ENCODE measurements at regions not wholly inside any gene's neighbourhood (a gene's known extent, or its start where the extent isn't known, plus 50 kb on each side); places are given as distances from the start of the nearest gene placed in this dataset.

DNA sequence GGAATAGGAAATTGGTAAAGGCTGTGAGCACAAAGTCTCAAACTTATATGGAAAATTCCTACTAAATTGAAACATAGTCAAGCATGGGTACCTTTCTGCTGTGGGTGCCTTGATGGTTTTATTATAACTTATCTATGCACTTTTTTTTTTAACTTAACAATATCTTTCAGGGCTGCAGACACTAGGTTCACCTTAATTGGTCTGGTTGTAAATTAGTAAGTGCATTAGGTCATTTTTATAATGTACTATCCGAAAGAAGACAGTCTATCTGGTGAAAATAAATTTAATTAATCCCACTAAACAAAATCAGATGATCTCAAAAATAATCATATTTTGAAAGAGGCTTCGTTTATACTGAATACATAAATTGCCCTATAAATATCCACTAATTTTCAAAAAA lies 446.8 kb upstream of the DCN start:
- TF ChIP-seq, protein P1, sequence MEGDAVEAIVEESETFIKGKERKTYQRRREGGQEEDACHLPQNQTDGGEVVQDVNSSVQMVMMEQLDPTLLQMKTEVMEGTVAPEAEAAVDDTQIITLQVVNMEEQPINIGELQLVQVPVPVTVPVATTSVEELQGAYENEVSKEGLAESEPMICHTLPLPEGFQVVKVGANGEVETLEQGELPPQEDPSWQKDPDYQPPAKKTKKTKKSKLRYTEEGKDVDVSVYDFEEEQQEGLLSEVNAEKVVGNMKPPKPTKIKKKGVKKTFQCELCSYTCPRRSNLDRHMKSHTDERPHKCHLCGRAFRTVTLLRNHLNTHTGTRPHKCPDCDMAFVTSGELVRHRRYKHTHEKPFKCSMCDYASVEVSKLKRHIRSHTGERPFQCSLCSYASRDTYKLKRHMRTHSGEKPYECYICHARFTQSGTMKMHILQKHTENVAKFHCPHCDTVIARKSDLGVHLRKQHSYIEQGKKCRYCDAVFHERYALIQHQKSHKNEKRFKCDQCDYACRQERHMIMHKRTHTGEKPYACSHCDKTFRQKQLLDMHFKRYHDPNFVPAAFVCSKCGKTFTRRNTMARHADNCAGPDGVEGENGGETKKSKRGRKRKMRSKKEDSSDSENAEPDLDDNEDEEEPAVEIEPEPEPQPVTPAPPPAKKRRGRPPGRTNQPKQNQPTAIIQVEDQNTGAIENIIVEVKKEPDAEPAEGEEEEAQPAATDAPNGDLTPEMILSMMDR (IDR thresholded peaks at IDR 0.05): no peak
- TF ChIP-seq POLR2A (IDR thresholded peaks at IDR 0.05): no peak
- no peak for TF ChIP-seq EP300 (IDR thresholded peaks at IDR 0.05; ENCODE audit: low read depth)
- TF ChIP-seq POLR2AphosphoS5 (IDR thresholded peaks at IDR 0.05): no peak
- in situ Hi-C loops (cut with MboI; ENCODE audit: low pct_ligation_motif_present in 1 of 4, low pct_unique_long_range_greater_than_20kb in 1 of 4, low sequenced_read_pairs in 3 of 4) (no loop called here), intact Hi-C loops (cut with DNase I; ENCODE audit: low total_unique reads) (no loop called here)
- no peak for DNase-seq
- no peaks in the 10 kb centered on the region for H3K27me3 ChIP-seq
- no peak overlapping the region for H3K27ac ChIP-seq
- H3K36me3 ChIP-seq: no peaks in the 10 kb centered on the region
- no peaks in the 10 kb centered on the region for H3K4me1 ChIP-seq
- H3K4me3 ChIP-seq: no peak overlapping the region
- H3K9me3 ChIP-seq: no peaks in the 10 kb centered on the region
- WGBS, 2 donors (ENCODE audit: low coverage in 1 of 2): 80 to 87% methylated on average over 2 of the region's 2 CpGs

DNA sequence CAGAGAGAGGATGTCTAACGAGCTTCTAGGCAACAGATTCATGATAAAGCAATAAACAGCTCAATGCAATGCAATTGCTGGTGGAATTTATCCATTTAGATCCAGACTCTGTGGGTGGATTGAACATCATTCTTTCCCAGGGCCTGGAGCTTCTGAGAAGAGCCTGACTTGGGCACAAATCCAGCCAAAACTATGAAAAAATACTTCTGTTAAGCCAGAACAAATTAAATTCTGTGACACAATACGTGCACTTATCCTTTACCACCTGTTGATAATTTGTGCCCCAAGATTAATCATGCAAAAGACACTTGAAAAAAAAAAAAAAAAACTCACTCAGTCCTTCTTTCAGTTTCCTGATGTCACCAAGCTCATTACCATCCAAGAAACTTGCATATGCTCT lies 446.0 kb upstream of the DCN start:
- DNase-seq: no peak
- H3K27me3 ChIP-seq: no peaks in the 10 kb centered on the region
- H3K4me1 ChIP-seq: no peaks in the 10 kb centered on the region
- no peak overlapping the region for H3K27ac ChIP-seq
- H3K36me3 ChIP-seq: no peaks in the 10 kb centered on the region
- no peak for TF ChIP-seq POLR2A (IDR thresholded peaks at IDR 0.05)
- no peak for TF ChIP-seq EP300 (IDR thresholded peaks at IDR 0.05; ENCODE audit: low read depth)
- TF ChIP-seq POLR2AphosphoS5 (IDR thresholded peaks at IDR 0.05): no peak
- TF ChIP-seq, protein P1 (IDR thresholded peaks at IDR 0.05): no peak
- no peaks in the 10 kb centered on the region for H3K9me3 ChIP-seq
- intact Hi-C loops (cut with DNase I; ENCODE audit: low total_unique reads): no loop called here
- WGBS, 2 donors (ENCODE audit: low coverage in 1 of 2): 56 to 70% methylated on average over 1 to 2 of the region's 2 CpGs
- in situ Hi-C loops (cut with MboI; ENCODE audit: low pct_ligation_motif_present in 1 of 4, low pct_unique_long_range_greater_than_20kb in 1 of 4, low sequenced_read_pairs in 3 of 4): no loop called here
- no peak overlapping the region for H3K4me3 ChIP-seq

DNA sequence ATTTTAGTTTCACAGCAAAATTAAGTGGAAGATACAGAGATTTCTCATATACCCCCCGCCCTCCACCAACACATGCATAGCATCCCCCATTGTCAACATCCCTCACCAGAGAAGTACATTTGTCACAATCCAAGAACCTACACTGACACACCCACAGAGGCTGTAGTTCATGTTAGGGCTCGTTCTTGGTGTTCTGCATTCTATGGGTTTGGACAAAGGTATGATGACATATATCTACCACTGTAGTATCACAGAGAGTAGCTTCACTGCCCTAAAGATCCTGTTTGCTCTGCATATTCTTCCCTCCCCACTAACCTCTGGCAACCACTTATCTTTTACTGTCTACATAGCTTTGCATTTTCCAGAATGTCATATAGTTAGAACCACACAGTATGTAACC lies 444.6 kb upstream of the DCN start:
- intact Hi-C loops (cut with DNase I; ENCODE audit: low total_unique reads): no loop called here
- Histone ChIP-seq H3K27ac (no peak overlapping the region), H3K9me3 (no peaks in the 10 kb centered on the region), H3K27me3 (no peaks in the 10 kb centered on the region), H3K4me1 (no peaks in the 10 kb centered on the region), H3K36me3 (no peaks in the 10 kb centered on the region), H3K4me3 (no peak overlapping the region)
- TF ChIP-seq POLR2A (IDR thresholded peaks at IDR 0.05) (no peak), POLR2AphosphoS5 (IDR thresholded peaks at IDR 0.05) (no peak), EP300 (IDR thresholded peaks at IDR 0.05; ENCODE audit: low read depth) (no peak)
- TF ChIP-seq, protein P1 (IDR thresholded peaks at IDR 0.05): no peak
- DNase-seq: no peak
- 81 to 100% methylated on average over 2 of the region's 2 CpGs for WGBS, 2 donors (ENCODE audit: low coverage in 1 of 2)
- in situ Hi-C loops (cut with MboI; ENCODE audit: low pct_ligation_motif_present in 1 of 4, low pct_unique_long_range_greater_than_20kb in 1 of 4, low sequenced_read_pairs in 3 of 4): no loop called here

DNA sequence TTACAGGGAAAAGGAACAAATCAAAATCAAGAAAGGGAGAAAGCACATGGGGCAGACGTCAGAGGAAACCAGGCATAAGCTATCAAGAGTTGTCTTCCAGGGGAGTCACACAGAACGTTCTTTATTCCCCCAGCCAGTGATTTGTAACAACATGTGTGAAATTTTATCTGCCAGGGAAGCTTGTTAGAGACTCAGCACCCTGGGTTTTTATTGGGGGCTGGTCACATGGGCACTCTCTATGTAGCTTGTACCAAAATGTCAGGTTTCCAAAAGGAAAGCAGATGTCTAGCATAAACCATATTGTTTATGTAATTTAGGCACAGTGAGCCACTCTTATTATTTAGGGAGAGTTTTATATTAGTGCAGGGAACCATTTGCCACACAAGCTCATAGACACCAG lies 440.4 kb upstream of the DCN start:
- Histone ChIP-seq H3K4me3 (no peak overlapping the region), H3K9me3 (no peaks in the 10 kb centered on the region), H3K4me1 (no peaks in the 10 kb centered on the region), H3K27me3 (no peaks in the 10 kb centered on the region), H3K27ac (no peak overlapping the region), H3K36me3 (no peaks in the 10 kb centered on the region)
- in situ Hi-C loops (cut with MboI; ENCODE audit: low pct_ligation_motif_present in 1 of 4, low pct_unique_long_range_greater_than_20kb in 1 of 4, low sequenced_read_pairs in 3 of 4): no loop called here
- TF ChIP-seq, protein P1 (IDR thresholded peaks at IDR 0.05): no peak
- TF ChIP-seq POLR2AphosphoS5 (IDR thresholded peaks at IDR 0.05): no peak
- no peak for TF ChIP-seq EP300 (IDR thresholded peaks at IDR 0.05; ENCODE audit: low read depth)
- no peak for TF ChIP-seq POLR2A (IDR thresholded peaks at IDR 0.05)
- no peak for DNase-seq
- WGBS, 2 donors (ENCODE audit: low coverage in 1 of 2): 50 to 58% methylated on average over 2 of the region's 2 CpGs
- intact Hi-C loops (cut with DNase I; ENCODE audit: low total_unique reads): no loop called here
